ENCODE measurements at regions not wholly inside any gene's neighbourhood (a gene's known extent, or its start where the extent isn't known, plus 50 kb on each side); places are given as distances from the start of the nearest gene placed in this dataset.

- TF ChIP-seq CTCF (conservative IDR thresholded peaks at IDR 0.05) = no peak
- TF ChIP-seq EZH2 (IDR thresholded peaks at IDR 0.05; ENCODE audit: low read depth) = no peak
These were observed 454.3 kb upstream of the JARID2 start for GRCh38 chr6:14791526-14791925.
